Stimulated activated CD4-positive, alpha-beta T cell treated with anti-CD3 and anti-CD28 coated beads, TNF-alpha, amount 100 ng/mL, for 1 hour (primary cell): ENCODE measurements at regions not wholly inside any gene's neighbourhood (a gene's known extent, or its start where the extent isn't known, plus 50 kb on each side); places are given as distances from the start of the nearest gene placed in this dataset.
"Not testable (repeated sequence)": the region's sequence is repeated elsewhere in the genome, so short reads cannot be mapped to it uniquely, and the experiment has no call there.

Experiments used
- DNase-seq, 3 donors: peaks; one replicate each; pipeline ENCODE4 v3.0.0-alpha.2; 2020; ENCODE audit warnings: low read depth in 3 of 3, low spot score in 1 of 3

DNA sequence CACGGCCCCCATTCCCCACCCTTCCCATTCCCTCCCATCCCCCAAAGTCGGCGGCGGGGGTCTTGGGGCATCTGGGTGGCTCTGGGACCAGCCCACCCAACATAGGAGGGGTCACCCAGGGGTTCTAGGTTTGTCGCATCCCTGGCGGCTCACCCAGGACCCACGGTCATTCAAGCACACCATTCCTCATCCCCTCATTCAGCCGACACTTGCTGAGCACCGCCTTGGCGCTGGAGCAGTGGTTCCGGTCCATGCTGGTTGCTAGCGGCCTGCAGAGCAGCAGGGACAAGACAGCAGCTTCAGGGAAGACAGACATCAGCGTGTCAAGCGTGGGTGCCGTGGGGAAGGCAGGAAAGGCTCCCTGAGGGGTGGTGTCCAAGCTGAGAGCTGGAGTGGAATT lies 50.5 kb upstream of the OTOS start:
- DNase-seq, result no peak

GRCh38 chr2:240192661-240193060 lies 52.2 kb upstream of the OTOS start:
- no peak for DNase-seq

DNA sequence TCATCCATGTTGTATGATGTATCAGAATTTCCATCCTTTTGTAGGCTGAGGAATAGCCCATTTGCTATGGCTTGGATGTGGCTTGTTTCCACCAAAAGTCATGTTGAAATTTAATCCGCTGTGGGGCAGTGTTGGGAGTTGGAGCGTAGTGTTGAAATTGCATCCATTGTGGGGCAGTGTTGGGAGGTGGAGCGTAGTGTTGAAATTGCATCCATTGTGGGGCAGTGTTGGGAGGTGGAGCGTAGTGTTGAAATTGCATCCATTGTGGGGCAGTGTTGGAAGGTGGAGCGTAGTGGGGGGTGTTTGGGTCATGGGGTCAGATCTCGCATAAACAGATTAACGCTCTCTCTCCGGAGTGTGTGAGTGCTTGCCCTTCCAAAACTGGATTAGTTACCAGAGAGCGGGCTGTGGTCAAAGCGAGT lies 53.9 kb upstream of the OTOS start:
- not testable (repeated sequence) for DNase-seq

- no peak for DNase-seq
These were observed 54.9 kb upstream of the OTOS start for GRCh38 chr2:240195316-240195861.

GRCh38 chr2:240196716-240197461 lies 56.4 kb upstream of the OTOS start:
- no peak for DNase-seq

GRCh38 chr2:240197462-240198139 lies 57.1 kb upstream of the OTOS start:
- DNase-seq, result no peak

- no peak for DNase-seq
These were observed 57.8 kb upstream of the OTOS start for GRCh38 chr2:240198226-240198625.

- DNase-seq, result no peak
These were observed 58.8 kb upstream of the OTOS start for GRCh38 chr2:240199133-240199870.

DNA sequence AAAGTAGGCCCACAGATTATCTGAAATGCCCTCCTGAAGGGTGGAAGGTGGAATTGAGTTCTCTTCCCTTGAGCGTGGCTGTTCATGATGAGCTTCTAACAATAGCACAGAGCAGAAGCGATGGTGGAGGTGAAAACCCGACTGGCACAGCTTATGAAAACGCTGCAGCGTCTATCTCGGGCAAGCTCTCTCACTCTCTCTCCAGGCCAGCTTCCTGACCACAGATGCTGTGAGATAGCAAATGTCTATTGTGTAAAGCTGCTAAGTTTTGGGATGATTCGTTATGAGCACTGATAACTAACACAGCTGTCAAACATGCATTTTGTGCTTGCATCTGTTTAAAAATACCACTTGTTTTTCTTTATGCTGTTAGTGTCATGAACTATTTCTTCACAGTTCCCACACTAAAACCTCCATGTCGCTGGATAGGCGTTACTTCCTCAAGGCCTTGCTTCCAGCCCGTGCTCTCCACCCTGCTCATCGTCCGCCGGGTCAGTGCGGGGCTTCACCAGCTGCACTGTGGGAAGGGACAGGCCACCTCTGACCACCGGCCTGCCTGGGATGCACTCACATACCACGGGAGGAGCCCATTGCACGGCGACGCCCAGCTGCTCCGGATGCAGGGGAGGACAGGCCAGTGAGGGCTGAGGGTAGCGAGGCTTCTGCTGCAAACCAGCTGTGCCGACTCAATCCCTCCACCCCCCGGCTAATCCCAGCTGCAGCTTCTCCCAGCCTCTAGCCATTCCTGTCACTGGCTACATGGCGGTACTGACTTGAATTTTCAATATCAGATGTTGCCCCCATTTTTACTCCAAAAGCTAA lies 60.0 kb upstream of the OTOS start:
- DNase-seq, result no peak

DNA sequence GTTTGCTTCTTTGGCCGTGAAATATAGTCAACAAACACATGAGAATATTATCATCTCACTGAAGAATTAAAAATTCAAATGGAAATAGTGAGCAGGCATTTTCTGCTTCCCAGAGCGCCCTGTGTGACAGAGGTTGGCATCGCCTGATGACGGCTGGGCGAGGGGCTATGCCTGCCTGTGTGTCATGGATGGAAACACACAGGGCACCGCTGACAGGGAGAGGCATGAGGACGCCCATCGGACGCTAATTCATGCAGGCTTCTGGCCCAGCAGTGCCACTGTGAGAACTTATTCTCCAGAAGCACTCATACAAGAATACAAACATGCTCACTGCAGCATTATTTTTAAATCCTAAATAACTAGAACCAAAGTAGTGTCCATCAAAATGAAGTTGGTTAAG lies 61.4 kb upstream of the OTOS start:
- no peak for DNase-seq

DNA sequence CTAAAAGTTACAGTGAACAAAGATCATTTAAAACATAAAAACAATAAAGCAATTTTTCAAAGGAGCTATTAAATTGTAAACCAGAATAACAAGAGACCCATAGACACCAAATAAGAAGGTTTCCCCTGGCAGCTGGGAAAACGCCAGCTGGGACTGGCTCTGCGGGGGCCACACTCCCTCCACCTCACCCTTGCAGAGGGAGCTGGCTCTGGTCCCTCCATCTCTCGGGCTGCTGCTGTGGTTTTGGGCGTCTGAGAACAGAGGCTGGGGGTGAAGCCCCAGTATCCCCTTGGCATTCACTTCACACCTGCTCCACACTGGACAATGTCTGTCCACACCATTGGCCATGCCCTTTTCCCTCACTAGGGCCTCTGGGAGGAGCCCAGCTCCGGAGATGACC lies 62.1 kb upstream of the OTOS start:
- no peak for DNase-seq

DNA sequence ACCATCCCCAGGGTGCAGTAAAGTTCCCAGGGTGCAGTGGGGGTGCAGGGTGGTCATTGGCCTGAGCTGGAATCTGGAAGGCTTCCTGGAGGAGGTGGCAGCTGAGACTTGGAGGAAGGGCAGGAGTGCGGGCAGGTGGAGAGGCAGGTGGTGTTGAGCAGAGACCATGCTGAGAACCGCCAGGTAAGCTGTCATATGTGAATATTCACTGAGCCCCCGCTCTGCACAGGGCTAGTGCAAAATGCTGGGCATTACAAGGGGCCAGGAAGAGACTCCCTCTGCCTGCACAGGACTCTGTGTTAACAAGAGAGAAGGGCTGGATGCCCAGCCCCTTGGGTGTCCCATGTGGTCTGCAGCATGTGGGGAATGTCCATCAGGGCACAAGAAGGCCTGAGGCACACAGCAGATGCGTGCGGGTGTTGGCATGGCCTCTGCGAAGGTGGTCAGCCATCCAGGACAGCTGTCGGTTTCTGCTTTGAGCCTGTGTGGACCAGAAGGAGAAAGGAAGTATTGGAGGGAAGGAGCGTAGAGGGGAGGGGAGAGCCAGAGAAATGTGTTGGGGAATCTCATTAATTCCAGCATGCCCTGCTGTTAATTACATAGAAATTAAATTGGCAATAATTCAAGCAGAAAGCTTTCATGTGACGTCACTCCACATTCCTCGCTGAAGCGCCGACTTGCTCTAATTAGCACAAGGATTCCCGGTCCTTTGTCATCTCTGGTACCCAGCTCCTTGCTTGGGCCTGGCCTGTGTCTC lies 62.8 kb upstream of the OTOS start:
- no peak for DNase-seq

DNA sequence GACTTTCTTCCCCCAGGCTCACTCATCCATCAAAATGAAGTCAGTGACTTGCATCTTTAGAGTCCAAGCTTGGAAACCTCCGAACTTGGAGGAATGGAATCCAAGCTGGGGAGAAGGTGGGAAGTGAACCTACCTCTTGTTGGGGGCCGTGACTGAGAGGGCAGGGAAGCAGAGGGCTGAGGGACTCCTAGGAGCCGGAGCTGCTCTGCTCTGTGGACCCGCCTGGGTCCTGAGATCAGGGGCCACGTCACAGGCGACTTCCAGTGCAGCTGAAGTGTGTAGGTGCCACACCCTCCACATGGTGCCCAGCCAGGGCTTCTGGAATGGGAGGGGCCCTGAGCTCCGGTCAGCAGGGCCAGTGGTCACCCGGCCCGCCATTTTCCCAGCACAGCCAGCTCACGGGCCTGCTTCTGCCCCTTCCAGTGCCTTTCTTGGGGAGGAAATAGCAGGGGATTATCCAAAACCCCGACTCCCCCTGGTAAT lies 63.4 kb upstream of the OTOS start:
- DNase-seq, result no peak

DNA sequence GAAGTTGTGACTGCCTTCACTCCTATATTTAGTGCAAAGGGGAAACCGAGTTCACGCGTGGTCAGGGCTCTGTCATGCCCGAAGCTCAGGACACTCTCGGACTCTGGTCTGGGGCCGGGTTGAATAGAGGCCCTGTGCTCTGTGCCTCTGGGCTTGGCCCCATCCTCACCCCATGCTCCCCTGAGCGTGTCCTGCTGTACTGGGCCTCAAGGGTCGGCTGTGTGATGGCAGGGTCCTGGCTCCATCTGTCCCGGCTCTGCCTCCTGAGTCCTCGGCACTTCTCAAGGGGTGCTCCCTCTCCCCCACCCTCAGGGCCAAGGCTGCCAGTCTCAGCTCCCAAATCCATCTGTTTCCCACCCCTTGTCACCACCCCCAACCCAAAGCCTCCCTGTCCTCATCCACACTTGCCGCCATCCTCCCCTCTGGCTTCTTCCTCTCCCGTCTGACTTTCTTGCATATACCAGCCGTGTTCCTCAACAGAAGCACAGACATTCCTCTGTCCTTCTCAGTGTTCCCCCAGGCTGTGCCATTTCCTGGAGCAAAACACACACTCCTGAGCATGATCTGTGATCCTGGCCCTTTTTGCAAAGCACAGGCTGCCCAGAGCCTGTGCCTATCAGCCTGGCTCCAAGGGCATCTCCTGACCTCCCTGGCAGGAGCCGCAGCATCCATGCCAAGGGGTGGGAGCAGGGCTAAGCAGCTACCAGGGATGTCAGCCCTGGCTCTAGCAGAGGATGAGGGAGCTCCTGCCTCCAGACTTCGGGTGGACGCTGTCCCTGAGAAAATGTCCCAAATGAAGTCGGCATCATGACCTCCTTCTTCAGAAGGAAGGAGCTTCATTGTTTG lies 64.2 kb upstream of the OTOS start:
- no peak for DNase-seq

GRCh38 chr2:240205348-240205747 lies 64.9 kb upstream of the OTOS start:
- peak in 1 of 3 donors; percentile 15 for DNase-seq

GRCh38 chr2:240205772-240206171 lies 65.3 kb upstream of the OTOS start:
- no peak for DNase-seq

GRCh38 chr2:240206630-240207029 lies 66.2 kb upstream of the OTOS start:
- no peak for DNase-seq

GRCh38 chr2:240207661-240208060 lies 67.2 kb upstream of the OTOS start:
- no peak for DNase-seq

DNA sequence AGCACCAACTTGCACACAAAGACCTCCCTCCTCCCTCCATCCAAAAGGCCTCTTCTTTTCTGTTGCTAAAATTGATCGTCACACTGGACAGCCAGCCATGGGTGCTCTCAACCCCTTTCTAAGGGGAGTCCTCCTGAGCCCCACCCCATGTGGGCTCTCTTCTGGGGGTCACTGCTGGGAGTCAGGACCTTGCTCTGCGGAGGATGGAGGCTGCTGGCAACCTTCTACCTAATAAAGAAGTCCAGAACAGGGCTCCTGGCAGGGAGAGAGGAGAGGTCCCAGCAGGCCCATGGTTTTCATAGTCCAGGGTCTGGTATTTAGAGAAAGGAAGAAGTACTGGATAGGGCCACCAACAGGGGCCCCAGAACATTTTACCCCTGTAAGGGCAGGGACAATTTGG lies 67.6 kb upstream of the OTOS start:
- no peak for DNase-seq
